MCF 10A (cell line): ENCODE measurements at regions not wholly inside any gene's neighbourhood (a gene's known extent, or its start where the extent isn't known, plus 50 kb on each side); places are given as distances from the start of the nearest gene placed in this dataset.

ENCODE experiments used
- BruUV-seq: library from RNA; stranded (reverse); fragments of 400-500 nt; replicated peaks from 2 replicates; lab custom pipeline; 2021; lab: Mats Ljungman, UMichigan
- CTCF ChIA-PET: fragments of 300-600 bp; sonication (Branson Sonifier 250); formaldehyde crosslinking; extraction: SDS; loops from one replicate; lab custom pipeline; 2021; ENCODE audit warnings: antibody characterized with exemption, inconsistent platforms; lab: Yijun Ruan, JAX
- POLR2A ChIA-PET: fragments of 300-600, 350-650 bp; sonication (Branson Sonifier 250); formaldehyde crosslinking; extraction: SDS; loops from one replicate; lab custom pipeline; 2020; ENCODE audit warnings: antibody characterized with exemption, inconsistent platforms; lab: Yijun Ruan, JAX
- DNase-seq: peaks from one replicate; pipeline ENCODE4 v3.0.0-alpha.2; 2018; ENCODE audit not compliant: unreplicated experiment
- H3K27ac Mint-ChIP-seq: one replicate; pipeline ENCODE4 v1.8.0; 2022; ENCODE audit warnings: mild to moderate bottlenecking, low read depth, mixed read lengths; ENCODE audit not compliant: unreplicated experiment
- H3K27me3 Mint-ChIP-seq: one replicate; pipeline ENCODE4 v1.8.0; 2022; ENCODE audit warnings: mixed read lengths; ENCODE audit not compliant: insufficient read depth, unreplicated experiment
- H3K36me3 Mint-ChIP-seq: one replicate; pipeline ENCODE4 v1.8.0; 2022; ENCODE audit warnings: mild to moderate bottlenecking, moderate library complexity, mixed read lengths; ENCODE audit not compliant: insufficient read depth, unreplicated experiment
- H3K4me1 Mint-ChIP-seq: one replicate; pipeline ENCODE4 v1.8.0; 2022; ENCODE audit warnings: mixed read lengths; ENCODE audit not compliant: insufficient read depth, unreplicated experiment
- H3K4me3 Mint-ChIP-seq: one replicate; pipeline ENCODE4 v1.8.0; 2022; ENCODE audit warnings: mild to moderate bottlenecking, moderate library complexity, mixed read lengths; ENCODE audit not compliant: unreplicated experiment
- H3K9me3 Mint-ChIP-seq: one replicate; pipeline ENCODE4 v1.8.0; 2022; ENCODE audit warnings: mixed read lengths; ENCODE audit not compliant: unreplicated experiment
- intact Hi-C: fragments of 100-400 bp; cut with micrococcal nuclease; formaldehyde crosslinking; loops from 2 replicates; pipeline ENCODE4 v1.14.1; 2022
- TF ChIP-seq, protein P1 (sequence below): fragments of 200-600 bp; IDR thresholded peaks from one replicate; pipeline ENCODE4 v1.8.0; 2022; ENCODE audit warnings: antibody characterized with exemption, mild to moderate bottlenecking; ENCODE audit not compliant: unreplicated experiment

DNA sequence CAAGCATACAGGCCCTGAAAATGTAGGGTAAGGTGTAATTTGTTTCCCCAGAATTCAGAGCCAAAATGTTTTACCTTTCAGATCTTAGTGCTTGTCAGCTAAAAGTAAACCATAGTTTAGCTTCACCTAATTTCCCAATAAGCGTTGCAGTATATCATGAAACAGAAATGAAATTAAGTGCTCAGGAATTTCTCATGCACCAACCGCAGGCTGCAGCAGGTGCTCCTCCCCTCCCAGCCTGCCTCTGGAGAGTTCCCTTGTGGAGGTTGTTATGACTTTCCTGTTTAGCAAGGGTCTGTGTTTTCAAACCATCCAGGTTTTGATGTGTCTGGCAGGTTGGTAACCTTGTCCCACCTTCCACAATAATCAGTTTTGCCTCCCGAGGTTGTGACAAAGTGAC lies 118.5 kb downstream of the HLX start:
- ChIA-PET CTCF (interaction anchor here (0.6 to 1.6 kb wide), 5 partner anchors 11 to 123 kb away, joined by 3 to 5 read pairs (median 3); no protein-coding TSS in a partner anchor), POLR2A (no interaction called here)
- no TSS peak for BruUV-seq
- no peak for DNase-seq
- intact Hi-C loops = no loop called here
- H3K27me3 Mint-ChIP-seq = peaks cover 3% of the 10 kb centered on the region
- TF ChIP-seq, protein P1, sequence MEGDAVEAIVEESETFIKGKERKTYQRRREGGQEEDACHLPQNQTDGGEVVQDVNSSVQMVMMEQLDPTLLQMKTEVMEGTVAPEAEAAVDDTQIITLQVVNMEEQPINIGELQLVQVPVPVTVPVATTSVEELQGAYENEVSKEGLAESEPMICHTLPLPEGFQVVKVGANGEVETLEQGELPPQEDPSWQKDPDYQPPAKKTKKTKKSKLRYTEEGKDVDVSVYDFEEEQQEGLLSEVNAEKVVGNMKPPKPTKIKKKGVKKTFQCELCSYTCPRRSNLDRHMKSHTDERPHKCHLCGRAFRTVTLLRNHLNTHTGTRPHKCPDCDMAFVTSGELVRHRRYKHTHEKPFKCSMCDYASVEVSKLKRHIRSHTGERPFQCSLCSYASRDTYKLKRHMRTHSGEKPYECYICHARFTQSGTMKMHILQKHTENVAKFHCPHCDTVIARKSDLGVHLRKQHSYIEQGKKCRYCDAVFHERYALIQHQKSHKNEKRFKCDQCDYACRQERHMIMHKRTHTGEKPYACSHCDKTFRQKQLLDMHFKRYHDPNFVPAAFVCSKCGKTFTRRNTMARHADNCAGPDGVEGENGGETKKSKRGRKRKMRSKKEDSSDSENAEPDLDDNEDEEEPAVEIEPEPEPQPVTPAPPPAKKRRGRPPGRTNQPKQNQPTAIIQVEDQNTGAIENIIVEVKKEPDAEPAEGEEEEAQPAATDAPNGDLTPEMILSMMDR = no peak
- no peaks in the 10 kb centered on the region for H3K36me3 Mint-ChIP-seq
- H3K27ac Mint-ChIP-seq = no peak overlapping the region
- peaks cover 2% of the 10 kb centered on the region for H3K4me1 Mint-ChIP-seq
- H3K9me3 Mint-ChIP-seq = peaks cover 7% of the 10 kb centered on the region
- no peak overlapping the region for H3K4me3 Mint-ChIP-seq

DNA sequence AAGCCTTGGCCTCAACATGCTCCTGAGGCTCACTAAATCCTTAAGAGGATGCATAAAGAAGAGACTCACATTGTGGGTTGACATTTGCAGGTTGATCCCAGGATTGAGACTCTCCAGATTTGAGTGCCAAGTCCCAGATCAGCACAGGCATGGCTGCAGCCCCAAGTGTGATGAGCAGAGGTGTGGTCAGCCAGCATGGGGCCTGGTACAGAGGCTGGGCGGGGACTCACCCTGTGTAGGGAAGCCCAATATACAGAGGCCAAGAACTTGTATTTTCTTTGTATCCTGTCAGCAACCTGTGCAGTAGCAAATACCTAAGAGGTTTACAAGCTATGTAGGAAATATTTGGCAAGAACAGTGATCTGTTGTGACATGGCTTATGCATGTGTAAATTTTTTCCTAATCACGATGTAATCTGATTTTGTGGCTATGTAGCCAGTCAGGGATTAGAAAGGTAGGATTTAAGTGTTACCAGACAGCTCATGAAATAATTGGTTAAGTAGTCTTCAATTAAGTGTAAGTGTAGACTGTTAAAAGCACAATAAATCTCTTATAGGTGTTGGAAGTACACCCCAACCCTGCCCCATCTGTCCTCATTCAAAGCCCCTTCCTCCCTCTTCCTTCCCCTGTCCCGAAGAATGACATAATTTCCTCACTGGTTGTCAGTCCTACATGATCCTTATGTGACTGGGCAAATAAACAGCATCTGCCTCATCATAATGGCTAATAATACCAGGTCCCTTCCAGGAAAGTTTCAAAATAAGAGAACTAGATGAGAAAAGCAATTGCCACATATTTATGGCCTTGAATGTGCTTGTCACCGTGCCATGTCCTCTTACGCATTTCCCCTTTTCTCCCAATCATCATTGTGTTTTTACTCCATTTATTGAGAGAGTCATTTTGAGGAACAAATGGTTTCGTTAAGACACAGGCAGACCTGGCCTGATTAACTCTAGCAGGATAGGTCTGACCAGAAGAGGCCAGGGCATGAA lies 120.9 kb downstream of the HLX start:
- Mint-ChIP-seq H3K27me3 (no peaks in the 10 kb centered on the region), H3K4me1 (no peaks in the 10 kb centered on the region), H3K36me3 (no peaks in the 10 kb centered on the region), H3K27ac (no peak overlapping the region), H3K9me3 (peaks cover 7% of the 10 kb centered on the region), H3K4me3 (no peak overlapping the region)
- DNase-seq = peak; percentile 38
- CTCF ChIA-PET = interaction anchor here (0.6 kb wide), 2 partner anchors 10 to 93 kb away, joined by 3 read pairs; no protein-coding TSS in a partner anchor
- intact Hi-C loops = no loop called here
- no TSS peak for BruUV-seq
- TF ChIP-seq, protein P1 = no peak
- POLR2A ChIA-PET = interaction anchor here (0.6 to 1.0 kb wide), 6 partner anchors 9 to 35 kb away, joined by 3 to 5 read pairs (median 3); no protein-coding TSS in a partner anchor

DNA sequence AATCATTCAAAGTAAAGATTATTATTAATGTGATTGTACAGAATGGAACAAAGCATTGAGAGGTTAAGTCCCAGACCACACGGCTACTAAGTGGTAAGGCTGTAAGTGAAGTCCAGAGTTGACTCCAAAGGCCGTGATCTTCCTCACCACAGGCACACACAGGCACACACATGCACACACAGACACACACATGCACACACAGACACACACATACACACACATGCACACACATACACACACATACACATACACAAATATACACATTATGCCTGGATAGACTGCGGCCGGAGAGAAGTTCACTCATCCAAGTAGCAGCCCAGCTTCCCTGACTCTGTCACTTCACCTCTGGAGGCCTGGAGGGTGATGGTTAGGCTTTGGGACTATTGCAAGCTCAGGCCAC lies 121.9 kb downstream of the HLX start:
- Mint-ChIP-seq H3K27ac (no peak overlapping the region), H3K4me3 (no peak overlapping the region), H3K36me3 (no peaks in the 10 kb centered on the region), H3K9me3 (peaks cover 7% of the 10 kb centered on the region), H3K27me3 (no peaks in the 10 kb centered on the region), H3K4me1 (no peaks in the 10 kb centered on the region)
- ChIA-PET CTCF (no interaction called here), POLR2A (interaction anchor here (0.5 kb wide), 1 partner anchor 15 kb away, joined by 3 read pairs; no protein-coding TSS in a partner anchor)
- no peak for DNase-seq
- TF ChIP-seq, protein P1 = no peak
- BruUV-seq = no TSS peak
- intact Hi-C loops = no loop called here

DNA sequence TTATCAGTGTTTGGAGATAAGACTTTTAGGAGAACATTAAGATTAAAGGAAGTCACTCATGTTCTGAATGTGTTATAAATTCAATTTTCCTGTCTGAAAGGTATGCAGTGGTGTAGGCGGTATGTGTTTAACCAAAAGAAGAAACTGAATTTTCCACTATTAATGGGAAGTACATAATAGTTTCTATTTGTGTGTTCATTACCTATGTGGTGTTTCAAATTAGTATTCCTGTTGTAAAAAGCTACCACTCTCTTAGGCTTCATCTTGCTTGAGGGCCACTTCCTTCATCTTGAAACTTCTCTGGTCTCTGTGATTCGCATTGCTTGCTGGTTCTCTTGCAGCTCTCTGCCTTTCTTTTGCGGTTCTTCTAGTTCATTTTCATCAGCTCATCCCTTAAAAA lies 123.4 kb downstream of the HLX start:
- Mint-ChIP-seq H3K4me3 (no peak overlapping the region), H3K4me1 (no peaks in the 10 kb centered on the region), H3K9me3 (no peaks in the 10 kb centered on the region), H3K27ac (no peak overlapping the region), H3K27me3 (no peaks in the 10 kb centered on the region), H3K36me3 (no peaks in the 10 kb centered on the region)
- TF ChIP-seq, protein P1 = no peak
- no TSS peak for BruUV-seq
- intact Hi-C loops = no loop called here
- CTCF ChIA-PET = interaction anchor here (1.2 kb wide), 2 partner anchors 10 to 1317 kb away, joined by 3 to 4 read pairs; no protein-coding TSS in a partner anchor
- POLR2A ChIA-PET = interaction anchor here (1.0 to 1.1 kb wide), 2 partner anchors 8 to 33 kb away, joined by 4 read pairs; no protein-coding TSS in a partner anchor
- no peak for DNase-seq
